Nephron (organoid): ENCODE measurements at regions not wholly inside any gene's neighbourhood (a gene's known extent, or its start where the extent isn't known, plus 50 kb on each side); places are given as distances from the start of the nearest gene placed in this dataset.

Experiments used
- H3K27ac Mint-ChIP-seq, 3 experiments: 2 replicates each; pipeline ENCODE4 v1.8.0; 2020; ENCODE audit warnings: mixed read lengths in 3 of 3, mild to moderate bottlenecking in 2 of 3, moderate library complexity in 1 of 3
- H3K27me3 Mint-ChIP-seq: 2 replicates; pipeline ENCODE4 v1.8.0; 2021; ENCODE audit warnings: low read depth, mild to moderate bottlenecking, moderate library complexity, mixed read lengths
- H3K36me3 Mint-ChIP-seq: 2 replicates; pipeline ENCODE4 v1.8.0; 2020; ENCODE audit warnings: low read depth, mixed read lengths
- H3K4me1 Mint-ChIP-seq: 2 replicates; pipeline ENCODE4 v1.8.0; 2020; ENCODE audit warnings: mixed read lengths
- H3K4me3 Mint-ChIP-seq, 3 experiments: 2 replicates each; pipeline ENCODE4 v1.8.0; 2020; ENCODE audit warnings: mild to moderate bottlenecking in 3 of 3, mixed read lengths in 3 of 3, moderate library complexity in 2 of 3
- H3K9me3 Mint-ChIP-seq: 2 replicates; pipeline ENCODE4 v1.8.0; 2020; ENCODE audit warnings: mixed read lengths
- TF ChIP-seq, protein P1 (sequence below), 3 experiments: fragments of 200-600 bp; sonication (generic); IDR thresholded peaks; one replicate each; pipeline ENCODE4 v1.5.0; 2021; ENCODE audit warnings: antibody characterized with exemption in 3 of 3; ENCODE audit not compliant: unreplicated experiment in 3 of 3

DNA sequence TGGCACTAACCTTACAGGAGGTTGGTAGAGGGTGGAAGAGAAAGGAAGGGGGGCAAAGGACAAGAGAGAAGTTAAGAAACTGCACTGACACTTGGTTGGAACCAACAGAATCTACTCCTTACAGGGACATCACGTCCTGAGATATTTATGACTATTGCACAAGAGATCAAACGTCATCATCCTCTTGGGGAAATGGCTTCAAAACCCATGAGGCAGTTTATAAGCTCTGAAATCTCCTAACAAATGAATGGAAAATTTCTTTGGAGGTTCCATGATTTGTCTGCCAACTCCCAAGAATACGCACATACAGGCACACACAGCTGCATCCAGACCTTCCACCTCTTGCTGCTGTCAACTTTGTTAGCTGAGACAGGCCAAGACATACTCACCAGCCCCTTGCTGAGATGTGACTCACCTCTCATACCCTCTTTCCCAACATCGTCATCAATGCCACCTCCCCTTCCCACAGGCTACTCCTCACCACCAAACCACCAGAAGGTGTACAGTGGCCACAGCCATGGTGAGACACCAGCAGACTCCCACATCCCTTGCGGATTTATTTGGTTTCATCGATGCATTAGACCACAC is 135.5 kb downstream of the SETD4 start:
- TF ChIP-seq, protein P1, sequence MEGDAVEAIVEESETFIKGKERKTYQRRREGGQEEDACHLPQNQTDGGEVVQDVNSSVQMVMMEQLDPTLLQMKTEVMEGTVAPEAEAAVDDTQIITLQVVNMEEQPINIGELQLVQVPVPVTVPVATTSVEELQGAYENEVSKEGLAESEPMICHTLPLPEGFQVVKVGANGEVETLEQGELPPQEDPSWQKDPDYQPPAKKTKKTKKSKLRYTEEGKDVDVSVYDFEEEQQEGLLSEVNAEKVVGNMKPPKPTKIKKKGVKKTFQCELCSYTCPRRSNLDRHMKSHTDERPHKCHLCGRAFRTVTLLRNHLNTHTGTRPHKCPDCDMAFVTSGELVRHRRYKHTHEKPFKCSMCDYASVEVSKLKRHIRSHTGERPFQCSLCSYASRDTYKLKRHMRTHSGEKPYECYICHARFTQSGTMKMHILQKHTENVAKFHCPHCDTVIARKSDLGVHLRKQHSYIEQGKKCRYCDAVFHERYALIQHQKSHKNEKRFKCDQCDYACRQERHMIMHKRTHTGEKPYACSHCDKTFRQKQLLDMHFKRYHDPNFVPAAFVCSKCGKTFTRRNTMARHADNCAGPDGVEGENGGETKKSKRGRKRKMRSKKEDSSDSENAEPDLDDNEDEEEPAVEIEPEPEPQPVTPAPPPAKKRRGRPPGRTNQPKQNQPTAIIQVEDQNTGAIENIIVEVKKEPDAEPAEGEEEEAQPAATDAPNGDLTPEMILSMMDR (IDR thresholded peaks at IDR 0.05; ENCODE audit: unreplicated experiment in 3 of 3), result no peak
- Mint-ChIP-seq H3K9me3 (peaks cover 3% of the 10 kb centered on the region), H3K36me3 (no peaks in the 10 kb centered on the region), H3K27ac (peak overlapping the region in 1 of 3 experiments; percentile 49), H3K27me3 (peaks cover 28% of the 10 kb centered on the region), H3K4me1 (peaks cover 11% of the 10 kb centered on the region), H3K4me3 (no peak overlapping the region)

DNA sequence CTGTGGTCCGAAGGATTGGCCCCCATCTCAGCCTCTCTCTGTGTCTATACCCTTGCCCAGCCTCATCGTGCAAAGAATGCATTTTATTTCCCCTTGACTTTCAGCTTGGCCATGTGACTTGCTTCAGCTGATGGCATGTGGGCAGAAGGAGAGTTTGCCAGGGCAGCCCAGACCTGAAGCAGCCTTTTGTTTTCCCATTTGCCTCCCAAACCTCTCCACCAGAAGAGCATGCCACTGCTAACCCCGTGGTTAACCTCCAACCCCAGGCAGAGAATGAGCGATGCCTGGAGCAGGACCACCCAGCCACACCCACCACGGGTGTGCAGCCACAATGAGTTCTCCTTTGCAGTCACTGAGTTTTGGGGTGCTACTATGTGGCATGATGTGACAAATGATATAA is 136.4 kb downstream of the SETD4 start:
- Mint-ChIP-seq H3K9me3 (peaks cover 6% of the 10 kb centered on the region), H3K27ac (no peak overlapping the region), H3K27me3 (peaks cover 36% of the 10 kb centered on the region), H3K4me3 (no peak overlapping the region), H3K4me1 (peaks cover 11% of the 10 kb centered on the region), H3K36me3 (no peaks in the 10 kb centered on the region)
- TF ChIP-seq, protein P1 (IDR thresholded peaks at IDR 0.05; ENCODE audit: unreplicated experiment in 3 of 3), result no peak

DNA sequence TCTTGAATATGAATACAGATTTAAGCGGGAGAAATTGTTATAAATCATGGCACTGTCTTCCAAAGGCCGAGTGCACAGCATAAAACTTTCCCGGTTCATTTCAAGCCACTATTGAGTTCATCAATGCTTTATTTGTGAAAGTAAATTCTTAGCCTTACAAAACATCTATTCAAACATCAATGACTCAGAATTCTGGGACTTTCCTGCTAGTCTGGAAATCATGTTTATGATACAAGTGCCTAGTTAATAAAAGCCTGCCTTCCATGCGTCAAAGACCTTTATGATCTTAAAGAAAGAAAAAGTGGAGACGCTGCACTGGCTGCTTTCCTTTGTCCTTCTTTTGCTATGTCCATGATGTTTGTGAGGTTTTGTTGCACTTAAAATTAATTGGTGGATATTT is 137.7 kb downstream of the SETD4 start:
- TF ChIP-seq, protein P1 (IDR thresholded peaks at IDR 0.05; ENCODE audit: unreplicated experiment in 3 of 3), result no peak
- H3K9me3 Mint-ChIP-seq, result peaks cover 6% of the 10 kb centered on the region
- H3K4me3 Mint-ChIP-seq, result no peak overlapping the region
- no peak overlapping the region for H3K27ac Mint-ChIP-seq
- H3K27me3 Mint-ChIP-seq, result peaks cover 37% of the 10 kb centered on the region
- H3K36me3 Mint-ChIP-seq, result no peaks in the 10 kb centered on the region
- H3K4me1 Mint-ChIP-seq, result peaks cover 11% of the 10 kb centered on the region

DNA sequence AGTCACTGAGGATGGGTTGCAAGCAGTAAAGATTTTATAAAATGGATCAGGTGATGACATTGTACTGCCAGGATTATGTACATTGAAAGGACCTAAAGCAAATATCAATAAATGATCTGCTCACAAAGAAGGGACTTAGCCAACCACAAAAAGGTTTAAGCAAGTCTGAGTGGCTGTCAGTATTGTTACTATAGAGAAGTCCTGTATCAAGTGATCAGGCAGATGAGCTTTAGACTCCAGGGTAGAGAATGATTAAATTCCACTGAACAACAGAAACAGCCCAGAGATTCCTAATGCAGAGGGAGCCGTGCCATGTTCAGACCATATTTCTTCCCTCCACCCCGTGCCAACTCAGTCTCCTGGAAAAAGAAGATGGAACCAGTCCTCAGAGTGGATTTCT is 138.9 kb downstream of the SETD4 start:
- Mint-ChIP-seq H3K27me3 (peaks cover 32% of the 10 kb centered on the region), H3K27ac (no peak overlapping the region), H3K4me1 (peaks cover 4% of the 10 kb centered on the region), H3K9me3 (peaks cover 3% of the 10 kb centered on the region), H3K36me3 (no peaks in the 10 kb centered on the region), H3K4me3 (no peak overlapping the region)
- TF ChIP-seq, protein P1 (IDR thresholded peaks at IDR 0.05; ENCODE audit: unreplicated experiment in 3 of 3), result no peak

DNA sequence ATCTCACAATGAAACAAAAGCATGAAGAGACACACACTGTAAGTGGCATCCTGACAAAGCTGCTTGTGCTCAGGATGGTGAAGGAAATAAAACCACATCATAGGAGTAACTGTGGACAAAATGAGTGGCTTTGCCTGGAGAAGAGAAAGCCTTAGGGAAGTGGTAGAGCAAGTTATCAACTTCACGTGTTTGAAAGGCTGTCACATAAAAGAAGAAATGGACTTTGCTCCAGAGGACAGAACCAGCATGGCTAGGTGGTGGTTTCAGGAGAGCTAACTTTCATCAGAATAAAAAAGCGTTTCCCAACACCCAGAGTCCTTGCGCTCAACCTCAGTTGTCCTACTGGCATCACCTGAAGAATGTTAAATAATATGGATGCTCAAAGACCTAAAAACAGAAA is 139.9 kb downstream of the SETD4 start:
- peaks cover 7% of the 10 kb centered on the region for H3K9me3 Mint-ChIP-seq
- H3K4me1 Mint-ChIP-seq, result peaks cover under 1% of the 10 kb centered on the region
- H3K36me3 Mint-ChIP-seq, result no peaks in the 10 kb centered on the region
- H3K4me3 Mint-ChIP-seq, result no peak overlapping the region
- TF ChIP-seq, protein P1 (IDR thresholded peaks at IDR 0.05; ENCODE audit: unreplicated experiment in 3 of 3), result no peak
- peaks cover 32% of the 10 kb centered on the region for H3K27me3 Mint-ChIP-seq
- H3K27ac Mint-ChIP-seq, result no peak overlapping the region

DNA sequence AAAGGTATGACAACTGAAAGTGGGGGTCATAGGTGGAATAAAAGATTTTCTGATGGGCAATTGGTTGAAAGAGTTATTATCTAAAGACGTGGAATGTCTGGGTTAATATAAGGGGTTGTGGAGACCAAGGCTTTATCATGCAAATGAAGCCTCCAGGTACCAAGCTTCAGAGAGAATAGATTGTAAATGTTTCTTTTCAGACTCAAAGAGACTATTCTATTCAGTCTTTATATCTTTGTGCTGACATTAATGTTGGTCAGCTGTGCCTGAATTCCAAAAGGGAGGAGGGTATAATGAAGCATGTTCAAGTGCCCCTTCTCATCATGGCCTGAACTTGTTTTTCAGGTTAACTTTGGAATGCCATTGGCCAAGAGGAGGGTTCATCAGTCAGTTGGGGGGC is 145.3 kb downstream of the SETD4 start:
- Mint-ChIP-seq H3K4me1 (no peaks in the 10 kb centered on the region), H3K36me3 (no peaks in the 10 kb centered on the region), H3K9me3 (peaks cover 14% of the 10 kb centered on the region), H3K4me3 (no peak overlapping the region), H3K27me3 (peaks cover 14% of the 10 kb centered on the region), H3K27ac (no peak overlapping the region)
- TF ChIP-seq, protein P1 (IDR thresholded peaks at IDR 0.05; ENCODE audit: unreplicated experiment in 3 of 3), result no peak
